Testis (tissue), 2 donors: ENCODE measurements at regions not wholly inside any gene's neighbourhood (a gene's known extent, or its start where the extent isn't known, plus 50 kb on each side); places are given as distances from the start of the nearest gene placed in this dataset.

Experiments
- POLR2A ChIP-seq: fragments of 450-650 bp; IDR thresholded peaks from one replicate; pipeline ENCODE4 v1.6.1; 2017; ENCODE audit warnings: antibody characterized with exemption, mild to moderate bottlenecking, moderate library complexity
- TF ChIP-seq, protein P1 (sequence below), 3 experiments: fragments of 450-650 bp in 2 of 3; fragments of 200-600 bp in 1 of 3; sonication (generic) in 1 of 3; IDR thresholded peaks; one replicate each; pipeline ENCODE4 v1.5.1; 2016 to 2019; ENCODE audit warnings: antibody characterized with exemption in 3 of 3, mild to moderate bottlenecking in 2 of 3, moderate library complexity in 1 of 3

DNA sequence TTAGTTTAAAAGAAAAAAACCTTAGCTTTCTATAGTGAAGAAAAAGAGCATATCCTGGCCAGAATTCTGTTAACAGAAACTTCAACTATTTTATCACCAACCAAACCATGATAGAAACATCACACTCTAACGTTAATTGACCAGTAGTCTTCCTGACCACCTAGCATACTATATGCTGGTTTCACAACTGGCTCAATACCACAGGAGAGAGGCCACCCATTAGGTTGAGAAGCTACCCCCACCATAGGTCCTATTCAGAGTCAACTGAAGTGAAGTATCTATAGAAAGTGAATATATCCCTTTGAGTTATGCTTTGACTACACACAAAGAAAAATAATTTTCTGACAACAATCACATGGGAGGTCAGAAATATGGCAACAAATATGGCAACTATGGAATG, 85.2 kb upstream of the STK17B start:
- TF ChIP-seq, protein P1, sequence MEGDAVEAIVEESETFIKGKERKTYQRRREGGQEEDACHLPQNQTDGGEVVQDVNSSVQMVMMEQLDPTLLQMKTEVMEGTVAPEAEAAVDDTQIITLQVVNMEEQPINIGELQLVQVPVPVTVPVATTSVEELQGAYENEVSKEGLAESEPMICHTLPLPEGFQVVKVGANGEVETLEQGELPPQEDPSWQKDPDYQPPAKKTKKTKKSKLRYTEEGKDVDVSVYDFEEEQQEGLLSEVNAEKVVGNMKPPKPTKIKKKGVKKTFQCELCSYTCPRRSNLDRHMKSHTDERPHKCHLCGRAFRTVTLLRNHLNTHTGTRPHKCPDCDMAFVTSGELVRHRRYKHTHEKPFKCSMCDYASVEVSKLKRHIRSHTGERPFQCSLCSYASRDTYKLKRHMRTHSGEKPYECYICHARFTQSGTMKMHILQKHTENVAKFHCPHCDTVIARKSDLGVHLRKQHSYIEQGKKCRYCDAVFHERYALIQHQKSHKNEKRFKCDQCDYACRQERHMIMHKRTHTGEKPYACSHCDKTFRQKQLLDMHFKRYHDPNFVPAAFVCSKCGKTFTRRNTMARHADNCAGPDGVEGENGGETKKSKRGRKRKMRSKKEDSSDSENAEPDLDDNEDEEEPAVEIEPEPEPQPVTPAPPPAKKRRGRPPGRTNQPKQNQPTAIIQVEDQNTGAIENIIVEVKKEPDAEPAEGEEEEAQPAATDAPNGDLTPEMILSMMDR (IDR thresholded peaks at IDR 0.05), result no peak
- no peak for TF ChIP-seq POLR2A
